ENCODE measurements at regions not wholly inside any gene's neighbourhood (a gene's known extent, or its start where the extent isn't known, plus 50 kb on each side); places are given as distances from the start of the nearest gene placed in this dataset.

- TF ChIP-seq, protein P1, sequence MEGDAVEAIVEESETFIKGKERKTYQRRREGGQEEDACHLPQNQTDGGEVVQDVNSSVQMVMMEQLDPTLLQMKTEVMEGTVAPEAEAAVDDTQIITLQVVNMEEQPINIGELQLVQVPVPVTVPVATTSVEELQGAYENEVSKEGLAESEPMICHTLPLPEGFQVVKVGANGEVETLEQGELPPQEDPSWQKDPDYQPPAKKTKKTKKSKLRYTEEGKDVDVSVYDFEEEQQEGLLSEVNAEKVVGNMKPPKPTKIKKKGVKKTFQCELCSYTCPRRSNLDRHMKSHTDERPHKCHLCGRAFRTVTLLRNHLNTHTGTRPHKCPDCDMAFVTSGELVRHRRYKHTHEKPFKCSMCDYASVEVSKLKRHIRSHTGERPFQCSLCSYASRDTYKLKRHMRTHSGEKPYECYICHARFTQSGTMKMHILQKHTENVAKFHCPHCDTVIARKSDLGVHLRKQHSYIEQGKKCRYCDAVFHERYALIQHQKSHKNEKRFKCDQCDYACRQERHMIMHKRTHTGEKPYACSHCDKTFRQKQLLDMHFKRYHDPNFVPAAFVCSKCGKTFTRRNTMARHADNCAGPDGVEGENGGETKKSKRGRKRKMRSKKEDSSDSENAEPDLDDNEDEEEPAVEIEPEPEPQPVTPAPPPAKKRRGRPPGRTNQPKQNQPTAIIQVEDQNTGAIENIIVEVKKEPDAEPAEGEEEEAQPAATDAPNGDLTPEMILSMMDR (IDR thresholded peaks at IDR 0.05): no peak
- TF ChIP-seq EP300 (IDR thresholded peaks at IDR 0.05; ENCODE audit: low read depth): no peak
These were observed 141.3 kb downstream of the ASB1 start for GRCh38 chr2:238567996-238568395.

Data from transverse colon (tissue), 3 donors.